WERI-Rb-1 (cell line): ENCODE measurements at regions not wholly inside any gene's neighbourhood (a gene's known extent, or its start where the extent isn't known, plus 50 kb on each side); places are given as distances from the start of the nearest gene placed in this dataset.

Source experiments
- DNase-seq: peaks from one replicate; pipeline ENCODE4 v3.0.0-alpha.2; 2020
- H3K27ac ChIP-seq: fragments of 250-450 bp; sonication (Bioruptor Pico); 2 replicates; pipeline ENCODE4 v1.5.1; 2020; ENCODE audit warnings: mild to moderate bottlenecking, moderate library complexity
- H3K27me3 ChIP-seq: fragments of 250-450 bp; sonication (Bioruptor Pico); 2 replicates; pipeline ENCODE4 v1.5.1; 2021; ENCODE audit warnings: mild to moderate bottlenecking, low read depth, moderate library complexity; ENCODE audit not compliant: insufficient read depth, severe bottlenecking
- H3K36me3 ChIP-seq: fragments of 250-450 bp; sonication (Bioruptor Pico); 2 replicates; pipeline ENCODE4 v1.5.1; 2020; ENCODE audit warnings: mild to moderate bottlenecking, moderate library complexity
- H3K4me3 ChIP-seq: 2 replicates; pipeline ENCODE4 v1.5.1; 2011; ENCODE audit warnings: low read depth, mild to moderate bottlenecking, control low read depth, low read length
- H3K9me3 ChIP-seq: fragments of 250-450 bp; sonication (Bioruptor Pico); 2 replicates; pipeline ENCODE4 v1.5.1; 2021; ENCODE audit warnings: mild to moderate bottlenecking, moderate library complexity; ENCODE audit not compliant: severe bottlenecking
- TF ChIP-seq, protein P1 (sequence below): IDR thresholded peaks from 2 replicates; pipeline ENCODE4 v1.5.1; 2011; ENCODE audit warnings: low read depth, mild to moderate bottlenecking, control low read depth, inconsistent platforms, low read length

DNA sequence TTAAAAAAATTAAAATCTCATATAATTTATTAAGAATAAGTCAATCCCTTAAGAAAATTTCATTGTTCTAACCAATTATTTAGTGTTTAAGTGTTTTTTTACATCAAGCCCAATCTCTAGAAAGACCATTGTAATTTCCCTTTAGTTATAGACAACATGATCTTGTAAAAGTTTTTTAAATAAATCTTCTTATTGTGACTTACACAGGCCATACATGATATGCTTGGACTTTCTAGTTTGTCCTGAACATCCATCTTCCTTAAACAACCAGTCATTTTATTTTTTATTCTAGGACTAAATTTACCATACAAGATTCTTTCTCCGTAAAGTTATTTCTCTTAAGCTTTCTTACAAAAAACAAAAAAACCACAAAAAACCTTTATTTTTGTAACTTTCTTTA is 126.5 kb upstream of the MAST4 start:
- Histone ChIP-seq H3K27me3 (no peaks in the 10 kb centered on the region), H3K27ac (no peak overlapping the region), H3K9me3 (peaks cover 7% of the 10 kb centered on the region), H3K36me3 (no peaks in the 10 kb centered on the region), H3K4me3 (no peak overlapping the region)
- TF ChIP-seq, protein P1, sequence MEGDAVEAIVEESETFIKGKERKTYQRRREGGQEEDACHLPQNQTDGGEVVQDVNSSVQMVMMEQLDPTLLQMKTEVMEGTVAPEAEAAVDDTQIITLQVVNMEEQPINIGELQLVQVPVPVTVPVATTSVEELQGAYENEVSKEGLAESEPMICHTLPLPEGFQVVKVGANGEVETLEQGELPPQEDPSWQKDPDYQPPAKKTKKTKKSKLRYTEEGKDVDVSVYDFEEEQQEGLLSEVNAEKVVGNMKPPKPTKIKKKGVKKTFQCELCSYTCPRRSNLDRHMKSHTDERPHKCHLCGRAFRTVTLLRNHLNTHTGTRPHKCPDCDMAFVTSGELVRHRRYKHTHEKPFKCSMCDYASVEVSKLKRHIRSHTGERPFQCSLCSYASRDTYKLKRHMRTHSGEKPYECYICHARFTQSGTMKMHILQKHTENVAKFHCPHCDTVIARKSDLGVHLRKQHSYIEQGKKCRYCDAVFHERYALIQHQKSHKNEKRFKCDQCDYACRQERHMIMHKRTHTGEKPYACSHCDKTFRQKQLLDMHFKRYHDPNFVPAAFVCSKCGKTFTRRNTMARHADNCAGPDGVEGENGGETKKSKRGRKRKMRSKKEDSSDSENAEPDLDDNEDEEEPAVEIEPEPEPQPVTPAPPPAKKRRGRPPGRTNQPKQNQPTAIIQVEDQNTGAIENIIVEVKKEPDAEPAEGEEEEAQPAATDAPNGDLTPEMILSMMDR, result no peak
- DNase-seq, result no peak

DNA sequence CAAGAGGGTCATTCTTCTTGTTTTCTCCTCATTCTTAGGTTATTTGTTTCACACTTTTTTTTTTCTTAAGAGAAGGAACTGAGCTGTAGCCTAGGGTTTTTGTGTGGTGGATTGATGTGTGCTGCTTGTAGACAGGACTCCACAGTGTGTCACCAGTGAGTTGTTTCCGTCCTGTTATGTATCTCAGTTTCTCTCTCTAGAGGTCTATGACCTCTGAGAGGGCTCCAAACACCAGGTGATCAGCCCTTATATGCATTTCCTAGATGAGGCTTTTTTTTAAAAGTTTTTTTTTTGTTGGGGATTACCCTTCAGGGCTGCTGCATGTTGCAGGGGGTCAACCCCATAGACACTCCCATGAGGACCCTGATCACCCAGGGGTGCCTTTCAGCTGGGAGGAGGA is 124.2 kb upstream of the MAST4 start:
- H3K9me3 ChIP-seq, result peaks cover 7% of the 10 kb centered on the region
- H3K27ac ChIP-seq, result no peak overlapping the region

DNA sequence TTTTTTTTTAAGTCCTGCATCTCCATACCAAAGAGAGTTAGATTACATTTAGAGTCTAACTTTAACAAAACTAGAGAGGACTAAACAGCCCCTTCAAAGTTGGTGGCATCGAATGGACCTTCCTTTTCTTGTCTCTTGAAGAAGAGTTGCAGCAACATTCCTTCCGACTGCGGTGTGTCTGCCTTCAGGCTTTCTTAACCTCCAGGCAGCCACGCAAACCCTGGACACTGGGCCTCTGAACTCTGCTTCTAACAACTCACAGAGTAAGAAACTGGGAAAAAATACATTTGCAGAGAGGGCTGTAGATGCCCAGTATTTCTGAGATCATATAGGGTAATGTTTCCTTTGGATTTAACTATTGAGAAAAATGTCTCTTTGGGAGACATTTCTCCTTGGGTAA is 120.5 kb upstream of the MAST4 start:
- Histone ChIP-seq H3K36me3 (no peaks in the 10 kb centered on the region), H3K4me3 (no peak overlapping the region), H3K27me3 (no peaks in the 10 kb centered on the region), H3K27ac (no peak overlapping the region), H3K9me3 (peaks cover 2% of the 10 kb centered on the region)
- DNase-seq, result no peak
- TF ChIP-seq, protein P1, result no peak

More for the DNA sequence above, 124.2 kb upstream of the MAST4 start:
- H3K27me3 ChIP-seq, result no peaks in the 10 kb centered on the region
- H3K36me3 ChIP-seq, result no peaks in the 10 kb centered on the region
- TF ChIP-seq, protein P1, result no peak
- no peak overlapping the region for H3K4me3 ChIP-seq
- DNase-seq, result no peak

DNA sequence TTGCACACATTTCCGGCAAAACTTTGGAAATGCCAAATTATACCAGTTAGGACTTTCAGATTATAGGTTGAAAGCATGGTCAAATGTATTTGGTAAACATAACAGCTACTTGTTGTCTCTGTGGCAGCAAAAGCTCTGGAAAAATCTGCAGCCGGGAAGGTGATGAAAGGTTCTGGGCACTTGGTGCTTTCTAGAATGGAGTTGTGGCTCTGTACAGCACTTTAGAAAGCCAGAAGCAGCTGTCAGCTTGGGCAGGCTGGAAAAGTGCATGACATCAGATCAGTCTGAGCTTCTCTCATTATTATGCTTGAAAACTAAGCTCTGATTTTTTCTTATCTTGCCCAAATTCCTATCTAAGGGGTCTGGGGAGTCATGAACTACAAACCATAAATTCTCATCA is 118.6 kb upstream of the MAST4 start:
- Histone ChIP-seq H3K36me3 (no peaks in the 10 kb centered on the region), H3K27ac (no peak overlapping the region), H3K27me3 (no peaks in the 10 kb centered on the region), H3K9me3 (peaks cover 3% of the 10 kb centered on the region), H3K4me3 (no peak overlapping the region)
- TF ChIP-seq, protein P1, result no peak
- DNase-seq, result no peak

DNA sequence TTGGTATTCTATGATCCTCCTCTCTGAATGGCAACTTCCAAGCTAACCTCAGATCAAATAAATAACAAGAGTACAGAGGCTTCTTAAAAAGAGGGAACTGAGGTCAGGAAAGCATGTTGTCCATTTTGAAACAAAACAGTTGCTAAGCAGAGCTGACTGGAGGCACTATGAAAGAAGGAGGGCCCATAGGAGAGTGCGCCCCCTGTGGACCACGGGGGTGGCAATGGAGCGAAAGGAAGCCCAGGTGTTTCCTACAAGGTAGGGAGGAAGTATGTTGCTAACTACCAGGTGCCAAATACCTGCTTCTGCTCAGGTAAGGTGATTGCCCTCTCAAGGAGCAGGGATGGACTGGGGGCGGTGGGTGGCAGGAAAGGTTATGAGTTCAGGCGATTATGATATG is 101.8 kb upstream of the MAST4 start:
- Histone ChIP-seq H3K27ac (no peak overlapping the region), H3K4me3 (no peak overlapping the region), H3K27me3 (no peaks in the 10 kb centered on the region), H3K9me3 (peaks cover 4% of the 10 kb centered on the region), H3K36me3 (no peaks in the 10 kb centered on the region)
- TF ChIP-seq, protein P1, result peak; percentile 62
- peak; percentile 16 for DNase-seq

DNA sequence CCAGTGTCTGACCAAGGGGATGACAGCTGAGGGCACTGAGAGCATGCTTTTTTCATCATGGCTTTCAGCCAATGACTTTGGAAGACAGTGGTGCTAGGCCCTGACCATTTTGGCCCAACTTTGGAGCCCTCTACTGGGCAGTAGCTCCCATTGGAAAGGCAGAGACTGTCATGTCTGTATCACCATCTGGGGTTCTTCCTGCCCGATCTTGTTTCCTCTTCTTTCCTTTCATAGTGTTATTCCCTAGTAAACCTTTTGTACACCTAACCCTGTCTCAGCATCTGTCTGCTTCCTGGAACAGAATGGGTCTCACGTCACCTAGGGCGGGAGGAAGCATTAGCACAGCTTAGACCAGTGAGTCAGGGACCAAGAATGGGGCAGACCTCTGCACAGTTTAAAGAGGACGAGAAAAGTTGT is 97.4 kb upstream of the MAST4 start:
- no peaks in the 10 kb centered on the region for H3K9me3 ChIP-seq

More for the DNA sequence above, 97.4 kb upstream of the MAST4 start:
- H3K27me3 ChIP-seq, result no peaks in the 10 kb centered on the region
- H3K27ac ChIP-seq, result no peak overlapping the region
- no peaks in the 10 kb centered on the region for H3K36me3 ChIP-seq
- no peak overlapping the region for H3K4me3 ChIP-seq
- peak; percentile 32 for DNase-seq
- TF ChIP-seq, protein P1, result peak; percentile 69
